ENCODE measurements at regions not wholly inside any gene's neighbourhood (a gene's known extent, or its start where the extent isn't known, plus 50 kb on each side); places are given as distances from the start of the nearest gene placed in this dataset.

DNA sequence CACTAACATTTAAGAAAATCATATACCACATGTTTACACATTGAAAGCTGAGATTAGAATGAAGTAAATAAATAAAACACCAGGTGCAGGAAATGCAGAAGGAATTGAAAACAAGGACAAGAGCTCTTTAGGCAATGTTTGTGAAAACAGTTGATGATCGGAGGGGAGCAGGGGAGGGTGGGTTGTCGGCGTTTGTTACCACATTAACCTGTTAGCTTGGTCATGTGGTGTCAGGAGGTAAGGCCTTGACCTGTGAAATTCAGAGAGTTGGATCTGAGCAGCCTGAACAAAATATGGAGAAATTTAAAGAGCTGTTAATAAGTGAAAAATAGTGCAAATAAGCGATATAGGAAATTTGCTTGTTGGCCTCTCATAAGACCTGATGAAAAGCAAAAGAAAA, 759.9 kb downstream of the PDHA2 start:
- Histone ChIP-seq H2AK5ac (ENCODE audit: low read depth, low read length) (no peak overlapping the region), H4K91ac (ENCODE audit: low read depth, low read length, poor library complexity) (no peak overlapping the region), H2AFZ (ENCODE audit: low read length) (no peak overlapping the region), H3K18ac (ENCODE audit: low read length) (no peak overlapping the region), H2BK12ac (ENCODE audit: low read length) (no peak overlapping the region), H2BK120ac (ENCODE audit: low read depth, low read length) (no peak overlapping the region), H3K36me3 (replicated peaks in 1 of 2; ENCODE audit: control insufficient read depth in 2 of 2, insufficient read depth in 2 of 2, low read length in 2 of 2) (no peaks in the 10 kb centered on the region), H3K27ac (replicated peaks; ENCODE audit: low read length) (no peak overlapping the region), H3K23ac (ENCODE audit: low read depth, low read length, poor library complexity) (no peak overlapping the region), H3K14ac (ENCODE audit: low read length) (no peak overlapping the region), H3K4me1 (ENCODE audit: control insufficient read depth in 2 of 2, insufficient read depth in 1 of 2, low read depth in 1 of 2, low read length in 2 of 2) (peaks cover 2 to 12% of the 10 kb centered on the region in 2 donors), H3K79me1 (ENCODE audit: low read depth, low read length) (no peaks in the 10 kb centered on the region), H3K9ac (ENCODE audit: low read depth, low read length, poor library complexity) (no peak overlapping the region), H2BK15ac (ENCODE audit: low read length) (no peak overlapping the region), H3K4ac (ENCODE audit: low read length) (no peak overlapping the region), H3K27me3 (ENCODE audit: control insufficient read depth in 3 of 3, insufficient read depth in 3 of 3, low read depth in 1 of 3, low read length in 3 of 3) (no peaks in the 10 kb centered on the region), H4K8ac (ENCODE audit: low read depth, low read length) (no peak overlapping the region), H2BK5ac (ENCODE audit: low read length) (no peak overlapping the region), H3K4me2 (ENCODE audit: insufficient read depth, low read length, poor library complexity, severe bottlenecking) (no peak overlapping the region), H3K4me3 (ENCODE audit: low read length in 2 of 2) (no peak overlapping the region), H3K9me3 (replicated peaks in 1 of 2; ENCODE audit: control insufficient read depth in 2 of 2, insufficient read depth in 1 of 2, low read depth in 1 of 2, low read length in 2 of 2) (no peaks in the 10 kb centered on the region)
- no peak for DNase-seq (ENCODE audit: low spot score)
- WGBS, 2 donors (ENCODE audit: extremely low coverage in 2 of 2, insufficient read length in 2 of 2, insufficient replicate concordance in 1 of 2), result no CpG with 5 or more reads among the region's 4 CpGs

- H3K36me3 ChIP-seq (replicated peaks in 1 of 2; ENCODE audit: control insufficient read depth in 2 of 2, insufficient read depth in 2 of 2, low read length in 2 of 2), result no peaks in the 10 kb centered on the region
- H3K4me1 ChIP-seq (ENCODE audit: control insufficient read depth in 2 of 2, insufficient read depth in 1 of 2, low read depth in 1 of 2, low read length in 2 of 2), result peaks cover 2 to 12% of the 10 kb centered on the region in 2 donors
- H3K18ac ChIP-seq (ENCODE audit: low read length), result no peak overlapping the region
- H2BK120ac ChIP-seq (ENCODE audit: low read depth, low read length), result no peak overlapping the region
- H3K27ac ChIP-seq (replicated peaks; ENCODE audit: low read length), result no peak overlapping the region
- H2BK12ac ChIP-seq (ENCODE audit: low read length), result no peak overlapping the region
- no peaks in the 10 kb centered on the region for H3K27me3 ChIP-seq (ENCODE audit: control insufficient read depth in 3 of 3, insufficient read depth in 3 of 3, low read depth in 1 of 3, low read length in 3 of 3)
- no peak overlapping the region for H3K23ac ChIP-seq (ENCODE audit: low read depth, low read length, poor library complexity)
- no peak overlapping the region for H3K14ac ChIP-seq (ENCODE audit: low read length)
- H2BK15ac ChIP-seq (ENCODE audit: low read length), result no peak overlapping the region
- no peak overlapping the region for H3K9ac ChIP-seq (ENCODE audit: low read depth, low read length, poor library complexity)
- no peak overlapping the region for H3K4me2 ChIP-seq (ENCODE audit: insufficient read depth, low read length, poor library complexity, severe bottlenecking)
- no peak overlapping the region for H4K91ac ChIP-seq (ENCODE audit: low read depth, low read length, poor library complexity)
- no peak for DNase-seq (ENCODE audit: low spot score)
- peak overlapping the region; percentile 51 for H2AFZ ChIP-seq (ENCODE audit: low read length)
- no peak overlapping the region for H2AK5ac ChIP-seq (ENCODE audit: low read depth, low read length)
- H4K8ac ChIP-seq (ENCODE audit: low read depth, low read length), result no peak overlapping the region
- no CpG with 5 or more reads among the region's 3 CpGs for WGBS, 2 donors (ENCODE audit: extremely low coverage in 2 of 2, insufficient read length in 2 of 2, insufficient replicate concordance in 1 of 2)
- H2BK5ac ChIP-seq (ENCODE audit: low read length), result no peak overlapping the region
- H3K4me3 ChIP-seq (ENCODE audit: low read length in 2 of 2), result no peak overlapping the region
- H3K79me1 ChIP-seq (ENCODE audit: low read depth, low read length), result no peaks in the 10 kb centered on the region
- no peak overlapping the region for H3K4ac ChIP-seq (ENCODE audit: low read length)
- H3K9me3 ChIP-seq (replicated peaks in 1 of 2; ENCODE audit: control insufficient read depth in 2 of 2, insufficient read depth in 1 of 2, low read depth in 1 of 2, low read length in 2 of 2), result no peaks in the 10 kb centered on the region
These were observed 762.8 kb downstream of the PDHA2 start for GRCh38 chr4:96602661-96603060.

GRCh38 chr4:96603641-96604040, 763.7 kb downstream of the PDHA2 start:
- DNase-seq (ENCODE audit: low spot score), result no peak
- H3K36me3 ChIP-seq (replicated peaks in 1 of 2; ENCODE audit: control insufficient read depth in 2 of 2, insufficient read depth in 2 of 2, low read length in 2 of 2), result no peaks in the 10 kb centered on the region
- H2BK12ac ChIP-seq (ENCODE audit: low read length), result no peak overlapping the region
- H3K4me3 ChIP-seq (ENCODE audit: low read length in 2 of 2), result no peak overlapping the region
- no peak overlapping the region for H3K4me2 ChIP-seq (ENCODE audit: insufficient read depth, low read length, poor library complexity, severe bottlenecking)
- H3K27ac ChIP-seq (replicated peaks; ENCODE audit: low read length), result no peak overlapping the region
- H3K23ac ChIP-seq (ENCODE audit: low read depth, low read length, poor library complexity), result no peak overlapping the region
- no CpG with 5 or more reads among the region's 3 CpGs for WGBS, 2 donors (ENCODE audit: extremely low coverage in 2 of 2, insufficient read length in 2 of 2, insufficient replicate concordance in 1 of 2)
- H3K18ac ChIP-seq (ENCODE audit: low read length), result no peak overlapping the region
- no peak overlapping the region for H2AK5ac ChIP-seq (ENCODE audit: low read depth, low read length)
- no peak overlapping the region for H2BK5ac ChIP-seq (ENCODE audit: low read length)
- H3K14ac ChIP-seq (ENCODE audit: low read length), result no peak overlapping the region
- peaks cover 0 to 8% of the 10 kb centered on the region in 2 donors for H3K4me1 ChIP-seq (ENCODE audit: control insufficient read depth in 2 of 2, insufficient read depth in 1 of 2, low read depth in 1 of 2, low read length in 2 of 2)
- no peaks in the 10 kb centered on the region for H3K79me1 ChIP-seq (ENCODE audit: low read depth, low read length)
- no peak overlapping the region for H2BK120ac ChIP-seq (ENCODE audit: low read depth, low read length)
- no peak overlapping the region for H2BK15ac ChIP-seq (ENCODE audit: low read length)
- H3K9ac ChIP-seq (ENCODE audit: low read depth, low read length, poor library complexity), result no peak overlapping the region
- H3K9me3 ChIP-seq (replicated peaks in 1 of 2; ENCODE audit: control insufficient read depth in 2 of 2, insufficient read depth in 1 of 2, low read depth in 1 of 2, low read length in 2 of 2), result no peaks in the 10 kb centered on the region
- H4K91ac ChIP-seq (ENCODE audit: low read depth, low read length, poor library complexity), result no peak overlapping the region
- H3K4ac ChIP-seq (ENCODE audit: low read length), result no peak overlapping the region
- H2AFZ ChIP-seq (ENCODE audit: low read length), result peak overlapping the region; percentile 53
- H4K8ac ChIP-seq (ENCODE audit: low read depth, low read length), result no peak overlapping the region
- H3K27me3 ChIP-seq (ENCODE audit: control insufficient read depth in 3 of 3, insufficient read depth in 3 of 3, low read depth in 1 of 3, low read length in 3 of 3), result no peaks in the 10 kb centered on the region

DNA sequence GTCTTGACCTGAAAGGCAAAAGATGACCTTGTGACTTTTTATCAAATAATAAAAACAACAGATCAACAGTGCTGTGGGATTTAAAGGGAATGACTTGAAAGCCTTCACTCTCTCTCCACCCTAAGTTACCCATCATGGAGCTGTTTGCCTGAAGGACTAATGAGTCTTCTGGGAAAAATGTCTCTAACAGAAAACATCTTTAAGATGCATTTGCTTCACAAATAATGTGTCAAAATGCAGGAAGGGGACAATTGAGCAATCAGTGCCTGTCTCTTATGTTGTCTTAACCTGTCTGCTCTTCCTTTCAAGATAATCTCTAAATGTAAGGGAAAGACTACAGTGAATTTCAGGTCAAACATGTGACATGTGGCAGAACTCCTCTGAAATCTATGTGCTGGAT, 766.6 kb downstream of the PDHA2 start:
- Histone ChIP-seq H2AFZ (ENCODE audit: low read length) (no peak overlapping the region), H2BK15ac (ENCODE audit: low read length) (no peak overlapping the region), H3K9ac (ENCODE audit: low read depth, low read length, poor library complexity) (no peak overlapping the region), H3K4me1 (ENCODE audit: control insufficient read depth in 2 of 2, insufficient read depth in 1 of 2, low read depth in 1 of 2, low read length in 2 of 2) (peaks cover 0 to 3% of the 10 kb centered on the region in 2 donors), H3K14ac (ENCODE audit: low read length) (no peak overlapping the region), H3K4me3 (ENCODE audit: low read length in 2 of 2) (no peak overlapping the region), H3K27me3 (ENCODE audit: control insufficient read depth in 3 of 3, insufficient read depth in 3 of 3, low read depth in 1 of 3, low read length in 3 of 3) (no peaks in the 10 kb centered on the region), H2BK5ac (ENCODE audit: low read length) (no peak overlapping the region), H3K18ac (ENCODE audit: low read length) (no peak overlapping the region), H2BK120ac (ENCODE audit: low read depth, low read length) (no peak overlapping the region), H2AK5ac (ENCODE audit: low read depth, low read length) (no peak overlapping the region), H4K8ac (ENCODE audit: low read depth, low read length) (no peak overlapping the region), H3K36me3 (replicated peaks in 1 of 2; ENCODE audit: control insufficient read depth in 2 of 2, insufficient read depth in 2 of 2, low read length in 2 of 2) (no peaks in the 10 kb centered on the region), H3K23ac (ENCODE audit: low read depth, low read length, poor library complexity) (no peak overlapping the region), H4K91ac (ENCODE audit: low read depth, low read length, poor library complexity) (no peak overlapping the region), H3K4me2 (ENCODE audit: insufficient read depth, low read length, poor library complexity, severe bottlenecking) (no peak overlapping the region), H3K27ac (replicated peaks; ENCODE audit: low read length) (no peak overlapping the region), H2BK12ac (ENCODE audit: low read length) (no peak overlapping the region), H3K9me3 (replicated peaks in 1 of 2; ENCODE audit: control insufficient read depth in 2 of 2, insufficient read depth in 1 of 2, low read depth in 1 of 2, low read length in 2 of 2) (no peaks in the 10 kb centered on the region), H3K79me1 (ENCODE audit: low read depth, low read length) (no peaks in the 10 kb centered on the region), H3K4ac (ENCODE audit: low read length) (no peak overlapping the region)
- no peak for DNase-seq (ENCODE audit: low spot score)
